ENCODE measurements at regions not wholly inside any gene's neighbourhood (a gene's known extent, or its start where the extent isn't known, plus 50 kb on each side); places are given as distances from the start of the nearest gene placed in this dataset.
A peak's percentile ranks its signal among the peaks of the same experiment; 100 is the strongest.

DNA sequence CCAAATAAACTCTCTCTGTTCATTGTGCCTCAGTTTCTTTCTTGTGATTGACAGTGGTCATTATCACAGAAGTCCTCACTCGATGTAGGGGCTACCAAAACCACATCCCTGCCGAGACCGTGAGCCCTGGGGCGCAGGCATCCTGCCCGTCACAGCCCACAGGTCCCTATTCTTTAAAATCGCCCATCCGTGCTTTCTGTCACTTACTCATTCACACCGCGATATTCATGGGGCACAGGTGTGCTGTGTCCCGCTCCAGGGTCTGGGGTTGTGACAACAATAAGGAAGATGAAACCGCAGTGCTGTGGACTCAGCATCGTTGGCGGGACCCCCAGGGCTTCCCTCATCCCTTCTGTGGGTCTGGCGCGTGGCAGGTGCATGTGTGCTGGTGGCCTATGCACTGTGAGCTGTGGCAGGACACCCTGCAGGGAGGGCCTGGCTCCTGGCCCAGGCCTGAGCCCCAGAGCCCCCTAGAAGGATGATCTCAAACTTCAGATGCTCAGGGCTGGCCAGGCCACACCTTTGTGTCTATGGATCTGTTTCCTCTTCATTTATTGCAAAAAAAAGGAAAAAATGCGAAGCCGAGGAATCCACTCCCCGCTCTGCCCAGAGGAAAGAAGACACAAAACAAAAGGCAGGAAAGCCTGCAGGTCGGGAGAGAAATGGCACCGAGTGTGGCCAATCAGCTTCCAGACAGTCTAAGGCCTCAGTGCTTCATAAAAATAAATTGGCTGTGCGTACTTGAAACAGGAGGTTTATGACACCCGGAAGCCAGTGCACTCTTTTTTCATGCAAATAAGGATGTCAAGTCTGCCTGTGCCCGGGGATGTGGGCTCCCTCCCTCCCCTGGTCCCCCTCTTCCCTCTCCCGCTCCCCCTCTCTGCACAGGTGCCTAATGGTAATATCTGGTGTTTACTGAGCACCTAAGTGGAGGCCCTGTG lies 109.5 kb upstream of the ADRA2C start:
- intact Hi-C loops (cut with DNase I): no loop called here
- DNase-seq: no peak

DNA sequence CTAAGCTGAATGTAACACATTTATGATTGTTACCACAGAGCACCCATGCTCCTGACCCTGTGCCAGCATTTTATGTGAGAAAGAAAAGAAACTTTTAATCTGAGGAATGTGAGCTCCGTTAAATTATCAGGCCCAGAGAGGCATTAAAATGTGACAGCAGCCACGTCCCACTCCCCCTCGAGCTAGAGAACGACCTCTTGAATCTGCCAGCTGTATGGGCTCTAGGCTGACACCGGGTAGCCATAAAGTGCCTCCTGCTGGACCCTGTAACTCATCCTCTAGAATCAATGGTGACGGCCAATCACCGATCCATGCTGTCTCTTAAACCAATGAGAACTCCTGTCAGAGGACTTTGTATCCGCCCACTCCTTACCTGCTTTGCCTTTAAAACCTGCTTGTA lies 110.2 kb upstream of the ADRA2C start:
- no peak for DNase-seq
- intact Hi-C loops (cut with DNase I): no loop called here

DNA sequence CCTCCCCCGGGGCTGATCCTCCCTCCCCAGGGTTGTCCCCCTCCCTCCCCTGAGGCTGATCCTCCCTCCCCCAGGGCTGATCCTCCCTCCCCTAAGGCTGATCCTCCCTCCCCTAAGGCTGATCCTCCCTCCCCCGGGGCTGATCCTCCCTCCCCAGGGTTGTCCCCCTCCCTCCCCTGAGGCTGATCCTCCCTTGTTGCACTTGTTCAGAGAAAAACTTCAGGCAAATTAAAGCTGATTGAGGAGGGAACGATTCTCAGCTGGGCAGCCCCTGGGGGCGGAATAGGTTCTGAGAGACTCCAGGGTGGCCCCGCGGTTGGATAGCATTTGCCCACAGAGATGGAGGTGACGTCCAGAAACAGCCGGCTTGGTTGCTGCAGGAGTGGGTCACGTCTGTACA lies 110.7 kb upstream of the ADRA2C start:
- intact Hi-C loops (cut with DNase I): no loop called here
- DNase-seq: no peak

GRCh38 chr4:3654036-3654807 lies 112.0 kb upstream of the ADRA2C start:
- intact Hi-C loops (cut with DNase I): no loop called here
- DNase-seq: peak in 1 of 10 donors; percentile 52

DNA sequence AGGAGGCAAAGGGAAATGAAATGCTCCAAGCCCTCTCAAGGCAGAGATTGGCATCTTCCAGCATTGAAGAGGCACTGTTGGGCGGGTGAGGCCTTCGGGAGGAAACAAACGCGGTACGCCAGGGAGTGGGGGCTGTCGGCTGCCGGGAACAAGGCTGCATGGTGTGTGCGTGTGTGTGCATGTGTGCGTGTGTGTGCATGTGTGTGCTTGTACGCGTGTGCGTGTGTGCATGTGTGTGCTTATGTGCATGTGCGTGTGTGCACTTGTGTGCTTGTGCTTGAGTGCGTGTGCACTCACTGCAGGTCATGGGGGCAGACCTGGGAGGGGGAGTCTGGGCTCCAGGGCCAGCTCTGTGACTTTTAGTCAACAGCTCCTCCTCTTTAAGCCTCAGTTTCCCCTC lies 113.6 kb upstream of the ADRA2C start:
- no peak for DNase-seq
- intact Hi-C loops (cut with DNase I): no loop called here

DNA sequence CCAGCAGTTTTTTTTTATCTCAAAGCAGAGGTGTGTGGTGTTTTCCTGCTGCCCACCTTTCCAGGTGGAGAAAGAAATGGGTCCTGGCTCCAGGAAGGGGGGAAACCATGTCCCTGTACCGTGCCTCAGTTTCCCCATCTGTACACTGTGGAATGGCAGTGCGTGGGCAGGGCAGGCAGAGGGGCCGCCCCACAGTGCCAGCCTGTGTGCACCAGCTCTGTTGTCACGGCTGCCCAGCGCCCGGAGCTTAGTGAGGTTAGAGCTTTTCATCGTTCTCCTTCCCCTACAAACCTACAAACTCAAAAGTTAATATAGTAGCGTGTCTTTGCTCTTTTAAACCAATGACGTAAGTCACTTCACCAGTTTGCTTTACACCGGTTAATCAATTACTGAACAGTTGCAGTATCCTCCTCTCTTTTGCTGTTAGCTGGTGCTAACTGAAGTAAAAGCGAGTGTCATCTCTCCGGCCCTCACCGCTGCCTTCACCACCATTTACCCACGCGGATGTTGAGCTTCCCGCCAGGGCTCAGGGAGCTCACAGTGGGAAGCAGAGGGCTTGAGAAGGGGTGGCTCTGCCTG lies 114.8 kb upstream of the ADRA2C start:
- peak in 1 of 10 donors; percentile 65 for DNase-seq
- intact Hi-C loops (cut with DNase I): no loop called here

DNA sequence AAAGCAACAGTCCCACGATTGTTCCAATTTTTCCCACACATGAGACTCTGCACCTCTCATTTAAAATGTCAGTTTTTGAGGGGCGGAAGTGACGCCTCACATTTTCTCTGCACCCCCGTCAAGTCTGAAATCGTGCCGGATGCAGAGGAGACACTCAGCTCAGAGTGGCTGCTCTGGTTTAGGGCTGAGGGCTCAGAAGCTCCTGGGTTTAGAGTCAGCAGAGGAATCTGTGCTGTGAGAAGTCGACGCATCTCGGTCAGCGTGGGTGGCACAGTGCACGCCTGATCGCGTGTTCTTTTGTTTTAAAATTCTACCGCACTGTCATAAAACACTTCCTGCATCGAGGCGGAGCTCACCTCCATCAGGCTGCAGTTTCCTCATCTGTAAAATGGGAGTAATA lies 116.7 kb upstream of the ADRA2C start:
- intact Hi-C loops (cut with DNase I): no loop called here
- DNase-seq: peak in 1 of 10 donors; percentile 60

DNA sequence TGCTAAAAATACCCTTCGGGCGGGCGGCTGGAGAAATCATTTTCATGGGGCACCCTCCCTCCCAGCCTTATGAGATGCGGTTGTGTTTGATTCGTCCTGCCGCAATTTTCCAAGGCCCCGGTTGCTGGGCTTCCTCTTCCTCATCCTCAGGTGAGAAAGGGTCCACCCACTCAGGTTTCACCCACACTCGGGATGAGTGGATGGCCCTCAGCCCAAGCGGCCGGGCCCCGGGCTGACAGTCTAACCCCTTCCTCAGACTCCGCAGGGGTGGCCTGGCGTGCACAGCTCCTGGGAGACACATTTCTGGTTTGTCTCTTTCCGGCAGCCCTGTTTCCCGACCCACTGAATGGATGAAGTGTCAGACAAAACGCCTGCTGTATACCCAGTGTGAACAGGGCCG lies 116.5 kb upstream of the LRPAP1 start:
- intact Hi-C loops (cut with DNase I): no loop called here
- DNase-seq: peak in 1 of 10 donors; percentile 50

DNA sequence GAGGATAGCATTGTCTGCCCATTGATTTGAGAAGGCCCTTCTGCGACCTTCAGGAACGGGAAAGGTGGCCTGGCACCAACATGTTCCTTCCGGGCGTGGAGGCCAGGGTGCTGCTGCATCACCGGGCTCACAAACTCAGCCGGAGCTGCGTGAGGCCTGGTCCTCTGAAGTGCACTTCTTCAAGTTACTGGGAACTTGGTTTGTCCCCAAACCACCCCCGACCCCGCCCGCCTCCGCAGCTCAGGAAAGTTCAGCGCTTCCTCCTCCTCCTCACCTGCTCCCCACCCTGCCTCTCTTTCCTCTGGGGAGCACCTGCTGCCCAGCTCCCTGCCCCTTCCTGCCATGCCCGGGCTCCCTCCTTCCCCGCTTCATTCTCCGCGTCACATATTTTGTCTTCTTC lies 116.0 kb upstream of the LRPAP1 start:
- DNase-seq: peak in 1 of 10 donors; percentile 41
- intact Hi-C loops (cut with DNase I): no loop called here

DNA sequence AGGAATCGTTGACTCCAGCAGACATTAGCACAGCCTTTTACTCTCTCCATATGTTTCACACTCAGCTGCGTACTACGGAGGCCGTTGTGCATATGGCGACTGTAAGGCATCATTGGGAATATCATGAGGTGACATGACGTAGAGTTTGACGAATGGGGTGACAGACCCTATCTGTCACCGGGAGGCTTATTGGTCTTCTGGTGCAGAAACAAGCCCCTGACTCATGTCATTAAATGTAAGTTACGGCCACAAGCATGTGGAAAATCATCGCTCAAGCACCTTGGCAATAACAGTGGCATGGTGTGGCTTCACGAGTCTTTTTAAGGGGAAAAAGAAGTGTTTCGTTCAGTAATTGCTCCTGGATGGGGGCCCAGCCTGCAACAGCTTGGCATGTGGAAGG lies 115.2 kb upstream of the LRPAP1 start:
- DNase-seq: peak in 1 of 10 donors; percentile 58

DNA sequence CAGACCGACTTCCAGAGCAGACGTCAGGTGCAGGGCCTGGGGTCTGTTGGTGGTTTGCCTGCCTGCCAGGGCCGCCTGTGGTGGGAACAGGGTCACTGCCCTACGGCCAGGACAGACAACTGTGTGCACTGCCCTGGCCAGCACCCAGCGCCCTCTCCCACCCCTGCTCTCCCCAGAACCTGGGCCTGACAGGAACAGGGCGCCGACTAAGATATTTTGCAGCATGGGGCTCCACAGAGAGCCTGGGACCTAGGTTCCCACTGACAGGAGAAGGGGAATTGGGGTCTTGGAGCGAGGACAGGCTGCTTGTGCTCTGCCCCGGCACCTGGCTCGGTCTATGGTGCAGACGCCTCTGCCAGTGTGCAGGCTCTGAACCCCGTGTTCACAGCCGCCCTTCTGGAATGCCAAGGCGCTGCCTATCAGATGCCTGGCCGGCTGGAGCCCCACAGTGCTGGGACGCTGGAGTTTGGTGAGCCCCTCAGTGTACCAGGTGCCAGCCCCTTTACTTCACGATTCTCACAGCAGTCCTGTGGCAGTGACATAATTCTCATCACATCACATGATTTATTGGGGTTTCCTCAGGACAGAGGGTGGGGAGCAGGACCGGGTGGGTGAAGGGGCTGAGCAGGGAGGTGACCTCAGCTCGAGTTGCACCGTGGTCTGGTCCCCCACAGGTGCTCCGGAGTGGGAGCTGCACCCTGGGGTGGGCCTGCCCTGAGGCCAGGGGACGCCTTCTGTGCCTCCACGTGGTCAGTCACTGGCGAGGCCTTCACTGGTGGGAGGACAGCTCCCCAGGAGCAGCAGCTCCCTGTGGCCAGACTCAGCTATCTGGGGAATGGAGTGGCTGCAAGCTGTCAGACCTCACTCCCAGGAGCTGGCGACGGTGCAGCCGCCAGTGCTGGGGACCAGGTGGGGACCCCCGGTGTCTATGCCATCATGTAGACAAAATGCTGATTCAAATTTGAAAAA lies 113.8 kb upstream of the LRPAP1 start:
- intact Hi-C loops (cut with DNase I): no loop called here
- peak in 2 of 10 donors; percentile 57 to 79 for DNase-seq

More for the DNA sequence above, 115.2 kb upstream of the LRPAP1 start:
- intact Hi-C loops (cut with DNase I): no loop called here

GRCh38 chr4:3644849-3645627 lies 112.8 kb upstream of the LRPAP1 start:
- intact Hi-C loops (cut with DNase I): no loop called here
- peak in 8 of 10 donors; percentile 38 to 94 (median 58) for DNase-seq

GRCh38 chr4:3643518-3644433 lies 111.6 kb upstream of the LRPAP1 start:
- DNase-seq: peak in 3 of 10 donors; percentile 61 to 66 (median 65)
- intact Hi-C loops (cut with DNase I): no loop called here

DNA sequence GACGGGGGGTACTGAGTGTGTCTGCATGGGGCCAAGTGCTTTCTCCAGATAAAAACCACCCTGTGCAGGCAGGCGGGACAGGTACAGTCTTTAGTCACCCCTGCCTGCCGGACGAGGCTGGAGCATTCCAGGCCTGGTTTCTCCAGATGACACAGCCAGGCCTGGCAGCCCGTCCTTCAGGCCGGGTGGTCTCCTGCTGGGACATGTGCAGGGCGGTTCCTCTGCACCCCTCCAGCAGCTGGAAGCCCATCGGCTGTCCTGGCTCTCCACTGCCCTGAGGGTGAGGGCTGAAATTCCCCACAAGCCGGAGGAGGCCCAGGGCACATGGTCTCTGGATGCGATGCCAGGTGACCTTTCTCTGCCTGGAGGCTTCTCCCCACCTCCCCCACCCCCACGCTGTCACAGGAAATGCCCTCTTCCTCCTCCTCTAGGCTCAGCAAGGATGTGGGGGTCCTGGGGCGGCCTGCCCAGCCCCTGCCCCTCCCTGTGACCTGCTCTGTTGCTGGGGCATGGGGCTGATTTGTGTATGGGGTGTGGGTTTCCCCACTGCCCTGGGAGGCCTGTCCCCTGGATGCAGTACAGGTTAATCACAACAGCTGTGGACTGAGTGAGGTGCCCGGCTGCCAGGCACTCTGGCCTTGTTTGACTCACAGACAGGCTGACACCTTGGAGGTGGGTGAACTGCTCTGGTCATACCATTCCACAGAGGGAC lies 110.7 kb upstream of the LRPAP1 start:
- peak in 3 of 10 donors; percentile 15 to 69 (median 66) for DNase-seq
- intact Hi-C loops (cut with DNase I): no loop called here

DNA sequence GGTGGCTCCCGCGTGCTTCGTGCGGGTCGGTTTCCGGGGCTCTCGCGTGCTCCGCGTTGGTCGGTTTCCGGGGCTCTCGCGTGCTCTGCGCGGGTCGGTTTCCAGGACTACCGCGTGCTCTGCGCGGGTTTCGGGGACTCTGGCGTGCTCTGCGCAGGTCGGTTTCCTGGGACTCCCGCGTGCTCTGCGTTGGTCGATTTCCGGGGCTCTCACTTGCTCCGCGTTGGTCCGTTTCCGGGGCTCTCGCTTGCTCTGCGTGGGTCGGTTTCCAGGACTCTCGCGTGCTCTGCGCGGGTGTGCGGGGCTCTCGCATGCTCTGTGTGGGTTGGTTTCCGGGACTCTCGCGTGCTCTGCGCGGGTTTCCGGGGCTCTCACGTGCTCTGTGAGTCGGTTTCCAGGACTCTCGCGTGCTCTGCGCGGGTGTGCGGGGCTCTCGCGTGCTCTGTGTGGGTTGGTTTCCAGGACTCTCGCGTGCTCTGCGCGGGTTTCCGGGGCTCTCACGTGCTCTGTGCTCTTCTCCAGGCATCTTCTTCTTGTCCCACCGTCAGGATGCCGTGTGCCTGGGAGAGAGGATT lies 109.9 kb upstream of the LRPAP1 start:
- intact Hi-C loops (cut with DNase I): no loop called here
- peak in 3 of 10 donors; percentile 66 to 78 (median 67) for DNase-seq

DNA sequence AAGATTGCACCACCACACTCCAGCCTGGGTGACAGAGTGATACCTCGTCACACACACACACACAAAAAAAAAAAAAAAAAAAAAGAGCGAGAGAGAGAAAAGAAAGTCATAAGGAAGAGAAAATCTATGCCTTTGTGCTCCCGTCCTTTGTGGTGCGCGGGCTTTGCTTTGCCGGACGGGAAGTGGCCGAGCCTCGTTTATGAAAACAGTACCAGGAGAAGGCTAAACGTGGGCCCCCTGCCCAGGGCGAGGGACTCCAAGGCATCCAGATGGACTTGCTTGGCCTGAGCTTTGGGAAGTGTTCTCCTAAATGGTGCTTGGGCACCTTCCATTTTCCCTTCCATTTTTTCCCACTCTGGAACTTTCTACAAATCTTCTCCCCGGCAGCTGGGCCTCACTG lies 109.3 kb upstream of the LRPAP1 start:
- peak in 2 of 10 donors; percentile 62 to 74 for DNase-seq
- intact Hi-C loops (cut with DNase I): no loop called here

GRCh38 chr4:3640587-3640962 lies 108.4 kb upstream of the LRPAP1 start:
- DNase-seq: peak in 2 of 10 donors; percentile 81 to 89
- intact Hi-C loops (cut with DNase I): no loop called here
